ENCODE measurements at regions not wholly inside any gene's neighbourhood (a gene's known extent, or its start where the extent isn't known, plus 50 kb on each side); places are given as distances from the start of the nearest gene placed in this dataset.

GRCh38 chr12:115216301-115216700 is 532.3 kb upstream of the TBX3 start:
- Histone ChIP-seq H3K4me3 (no peak overlapping the region), H3K36me3 (no peaks in the 10 kb centered on the region), H3K27me3 (no peaks in the 10 kb centered on the region), H3K27ac (no peak overlapping the region), H3K4me1 (no peaks in the 10 kb centered on the region), H3K9me3 (no peaks in the 10 kb centered on the region)
- TF ChIP-seq EP300 (IDR thresholded peaks at IDR 0.05; ENCODE audit: low read depth), result no peak
- TF ChIP-seq CTCF (IDR thresholded peaks at IDR 0.05), result no peak
- TF ChIP-seq POLR2A (IDR thresholded peaks at IDR 0.05), result no peak
- no peak for TF ChIP-seq POLR2AphosphoS5 (IDR thresholded peaks at IDR 0.05)
- in situ Hi-C loops (cut with MboI; ENCODE audit: low pct_ligation_motif_present in 1 of 4, low pct_unique_long_range_greater_than_20kb in 1 of 4, low sequenced_read_pairs in 3 of 4) (no loop called here), intact Hi-C loops (cut with DNase I; ENCODE audit: low total_unique reads) (no loop called here)
- 78% methylated on average over 5 of the region's 5 CpGs; no CpG with 5 or more reads in 1 of the 2 donors for WGBS, 2 donors (ENCODE audit: low coverage in 1 of 2)
- no peak for DNase-seq

- H3K9me3 ChIP-seq, result no peaks in the 10 kb centered on the region
- H3K4me3 ChIP-seq, result no peak overlapping the region
- H3K36me3 ChIP-seq, result no peaks in the 10 kb centered on the region
- no peaks in the 10 kb centered on the region for H3K27me3 ChIP-seq
- DNase-seq, result no peak
- H3K27ac ChIP-seq, result no peak overlapping the region
- in situ Hi-C loops (cut with MboI; ENCODE audit: low pct_ligation_motif_present in 1 of 4, low pct_unique_long_range_greater_than_20kb in 1 of 4, low sequenced_read_pairs in 3 of 4), result no loop called here
- 54 to 68% methylated on average over 3 of the region's 3 CpGs for WGBS, 2 donors (ENCODE audit: low coverage in 1 of 2)
- no peak for TF ChIP-seq CTCF (IDR thresholded peaks at IDR 0.05)
- no peak for TF ChIP-seq POLR2AphosphoS5 (IDR thresholded peaks at IDR 0.05)
- TF ChIP-seq POLR2A (IDR thresholded peaks at IDR 0.05), result no peak
- no peak for TF ChIP-seq EP300 (IDR thresholded peaks at IDR 0.05; ENCODE audit: low read depth)
- H3K4me1 ChIP-seq, result no peaks in the 10 kb centered on the region
- intact Hi-C loops (cut with DNase I; ENCODE audit: low total_unique reads), result no loop called here
Measured at GRCh38 chr12:115215544-115215943, 531.6 kb upstream of the TBX3 start.

- intact Hi-C loops (cut with DNase I; ENCODE audit: low total_unique reads), result no loop called here
- 39% methylated on average over 6 of the region's 6 CpGs; no CpG with 5 or more reads in 1 of the 2 donors for WGBS, 2 donors (ENCODE audit: low coverage in 1 of 2)
- Histone ChIP-seq H3K27ac (no peak overlapping the region), H3K36me3 (no peaks in the 10 kb centered on the region), H3K9me3 (no peaks in the 10 kb centered on the region), H3K4me3 (no peak overlapping the region), H3K4me1 (no peaks in the 10 kb centered on the region), H3K27me3 (no peaks in the 10 kb centered on the region)
- in situ Hi-C loops (cut with MboI; ENCODE audit: low pct_ligation_motif_present in 1 of 4, low pct_unique_long_range_greater_than_20kb in 1 of 4, low sequenced_read_pairs in 3 of 4), result no loop called here
- no peak for DNase-seq
- no peak for TF ChIP-seq CTCF (IDR thresholded peaks at IDR 0.05)
Measured at GRCh38 chr12:115213538-115214016, 529.6 kb upstream of the TBX3 start.

GRCh38 chr12:115213118-115213517 is 529.1 kb upstream of the TBX3 start:
- intact Hi-C loops (cut with DNase I; ENCODE audit: low total_unique reads), result no loop called here
- no peaks in the 10 kb centered on the region for H3K9me3 ChIP-seq
- no peaks in the 10 kb centered on the region for H3K27me3 ChIP-seq
- no peak for DNase-seq
- 69 to 80% methylated on average over 1 of the region's 1 CpG for WGBS, 2 donors (ENCODE audit: low coverage in 1 of 2)
- no peaks in the 10 kb centered on the region for H3K36me3 ChIP-seq
- in situ Hi-C loops (cut with MboI; ENCODE audit: low pct_ligation_motif_present in 1 of 4, low pct_unique_long_range_greater_than_20kb in 1 of 4, low sequenced_read_pairs in 3 of 4), result no loop called here
- H3K27ac ChIP-seq, result no peak overlapping the region
- H3K4me3 ChIP-seq, result no peak overlapping the region
- H3K4me1 ChIP-seq, result no peaks in the 10 kb centered on the region
- TF ChIP-seq POLR2A (IDR thresholded peaks at IDR 0.05) (no peak), POLR2AphosphoS5 (IDR thresholded peaks at IDR 0.05) (no peak), EP300 (IDR thresholded peaks at IDR 0.05; ENCODE audit: low read depth) (no peak), CTCF (IDR thresholded peaks at IDR 0.05) (no peak)
